HG03521 (cell line): ENCODE measurements at regions not wholly inside any gene's neighbourhood (a gene's known extent, or its start where the extent isn't known, plus 50 kb on each side); places are given as distances from the start of the nearest gene placed in this dataset.

Experiments
- ATAC-seq: cut with Tn5 transposase; IDR thresholded peaks from one replicate; pipeline ENCODE4 v1.9.1; 2021; ENCODE audit warnings: mild to moderate bottlenecking, moderate library complexity; ENCODE audit not compliant: unreplicated experiment

GRCh38 chr6:28729501-28730402, 194.0 kb downstream of the TRIM27 start:
- no peak for ATAC-seq

- ATAC-seq: no peak
These were observed 191.7 kb downstream of the TRIM27 start for GRCh38 chr6:28732052-28732451.

GRCh38 chr6:28734443-28734959, 189.3 kb downstream of the TRIM27 start:
- no peak for ATAC-seq

GRCh38 chr6:28736121-28736520, 187.7 kb downstream of the TRIM27 start:
- no peak for ATAC-seq

GRCh38 chr6:28737750-28738395, 185.9 kb downstream of the TRIM27 start:
- ATAC-seq: no peak

GRCh38 chr6:28738396-28738765, 185.4 kb downstream of the TRIM27 start:
- no peak for ATAC-seq

GRCh38 chr6:28741363-28741762, 182.4 kb downstream of the TRIM27 start:
- ATAC-seq: no peak

- no peak for ATAC-seq
These were observed 181.0 kb downstream of the TRIM27 start for GRCh38 chr6:28742668-28743270.

GRCh38 chr6:28743271-28743789, 180.5 kb downstream of the TRIM27 start:
- no peak for ATAC-seq

GRCh38 chr6:28747083-28747630, 176.6 kb downstream of the TRIM27 start:
- ATAC-seq: no peak

GRCh38 chr6:28747631-28748157, 176.1 kb downstream of the TRIM27 start:
- ATAC-seq: no peak

GRCh38 chr6:28748192-28748591, 175.6 kb downstream of the TRIM27 start:
- ATAC-seq: no peak

GRCh38 chr6:28750926-28751458, 172.8 kb downstream of the TRIM27 start:
- no peak for ATAC-seq

GRCh38 chr6:28751514-28751913, 172.3 kb downstream of the TRIM27 start:
- no peak for ATAC-seq

- no peak for ATAC-seq
These were observed 171.8 kb downstream of the TRIM27 start for GRCh38 chr6:28751963-28752350.

GRCh38 chr6:28757429-28758045, 166.2 kb downstream of the TRIM27 start:
- ATAC-seq: no peak

GRCh38 chr6:28758046-28758817, 165.6 kb downstream of the TRIM27 start:
- no peak for ATAC-seq

- no peak for ATAC-seq
These were observed 165.0 kb downstream of the TRIM27 start for GRCh38 chr6:28758818-28759235.

GRCh38 chr6:28764014-28764723, 159.6 kb downstream of the TRIM27 start:
- no peak for ATAC-seq
